ENCODE measurements at regions not wholly inside any gene's neighbourhood (a gene's known extent, or its start where the extent isn't known, plus 50 kb on each side); places are given as distances from the start of the nearest gene placed in this dataset.

DNA sequence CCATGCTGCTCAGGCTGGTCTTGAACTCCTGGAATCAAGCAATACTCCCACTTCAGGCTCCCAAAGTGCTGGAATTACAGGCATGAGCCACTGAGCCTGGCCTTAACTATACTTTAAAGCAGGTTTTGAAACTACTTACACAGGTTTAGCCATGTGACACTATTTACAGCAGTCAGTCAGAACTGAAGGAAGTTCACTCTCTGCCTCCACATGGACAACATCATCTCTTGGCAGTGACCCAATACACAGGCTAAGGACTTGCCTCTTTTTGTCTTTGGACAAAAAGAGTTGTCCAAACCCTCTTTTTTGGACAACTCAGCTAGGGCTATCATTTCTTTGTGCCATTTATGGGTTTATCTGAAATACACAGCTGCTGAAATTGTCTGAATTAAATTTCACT, 89.0 kb upstream of the CLDN10 start:
- Histone ChIP-seq H3K4me1 (replicated peaks in 1 of 2) (no peaks in the 10 kb centered on the region), H3K4me3 (no peak overlapping the region), H3K27ac (no peak overlapping the region)
- ATAC-seq (replicated peaks in 6 of 8): no peak
- in situ Hi-C loops (cut with MboI; ENCODE audit: low pct_unique_long_range_greater_than_20kb in 2 of 9, low sequenced_read_pairs in 9 of 9, unreplicated experiment in 9 of 9): no loop called here

DNA sequence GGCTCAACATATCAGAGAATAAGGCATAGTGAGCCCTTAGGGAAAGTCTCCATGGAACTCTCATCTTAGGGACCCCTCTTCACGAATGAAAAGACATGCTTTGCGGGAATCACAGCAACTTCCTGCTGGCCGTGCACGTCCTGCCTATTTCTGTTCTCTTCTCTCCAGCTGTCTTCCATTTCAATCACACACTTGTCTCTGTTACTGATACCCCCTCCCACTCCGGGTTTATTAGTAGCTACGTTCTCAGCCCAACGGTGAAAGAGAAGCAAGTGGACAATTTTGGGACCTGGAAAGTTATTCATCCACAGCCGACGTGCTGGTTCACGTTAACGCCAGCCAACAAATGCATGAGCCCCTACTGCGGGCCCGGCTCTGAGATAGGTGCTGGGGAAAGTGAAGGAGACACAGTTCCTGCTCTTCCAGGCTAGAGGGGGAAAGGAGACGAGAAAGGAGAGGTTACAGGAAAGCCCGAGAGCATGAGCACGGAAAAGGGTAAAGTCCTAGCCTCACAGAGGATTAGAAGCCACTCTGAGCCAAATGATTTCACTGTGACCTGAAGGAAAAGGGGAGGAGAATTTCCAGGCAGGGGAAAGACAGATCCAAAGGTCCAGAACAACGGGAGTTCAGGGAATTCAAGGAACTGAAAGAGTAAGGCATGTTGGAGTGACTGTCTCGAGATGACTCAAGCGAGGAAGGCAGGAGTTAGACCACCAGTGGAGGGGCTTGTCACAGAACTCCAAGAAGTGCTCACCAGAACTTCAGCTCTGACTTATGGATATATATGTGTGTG, 81.8 kb upstream of the CLDN10 start:
- in situ Hi-C loops (cut with MboI; ENCODE audit: low pct_unique_long_range_greater_than_20kb in 2 of 9, low sequenced_read_pairs in 9 of 9, unreplicated experiment in 9 of 9): no loop called here
- no peak for ATAC-seq (replicated peaks in 6 of 8)

DNA sequence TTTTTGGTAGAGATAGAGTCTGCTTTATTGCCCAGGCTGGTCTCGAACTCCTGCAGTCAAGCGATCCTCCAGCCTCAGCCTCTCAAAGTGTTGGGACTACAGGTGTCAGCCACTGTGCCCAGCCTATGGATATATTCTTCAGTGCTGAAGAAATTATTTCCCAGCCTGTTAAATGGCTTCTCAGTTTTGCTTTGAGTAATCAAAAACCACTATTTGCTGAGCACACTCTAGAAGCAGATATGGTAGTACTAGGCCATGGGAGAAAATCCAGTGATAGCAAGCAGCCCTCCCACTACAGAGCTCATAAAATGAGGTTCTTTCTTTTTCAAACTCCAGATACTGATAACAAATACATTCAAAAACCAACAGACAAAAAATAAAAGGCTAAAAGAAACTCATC, 80.6 kb upstream of the CLDN10 start:
- H3K4me1 ChIP-seq (replicated peaks in 1 of 2): no peaks in the 10 kb centered on the region
- in situ Hi-C loops (cut with MboI; ENCODE audit: low pct_unique_long_range_greater_than_20kb in 2 of 9, low sequenced_read_pairs in 9 of 9, unreplicated experiment in 9 of 9): no loop called here
- no peak overlapping the region for H3K4me3 ChIP-seq
- ATAC-seq (replicated peaks in 6 of 8): no peak
- H3K27ac ChIP-seq: no peak overlapping the region
- 17 to 100% (median 96%) methylated on average over 1 to 2 of the region's 2 CpGs; no CpG with 5 or more reads in 4 of the 10 experiments for WGBS, 10 experiments

More for the DNA sequence above, 81.8 kb upstream of the CLDN10 start:
- no peak overlapping the region for H3K4me3 ChIP-seq
- no peaks in the 10 kb centered on the region for H3K4me1 ChIP-seq (replicated peaks in 1 of 2)
- 10 to 89% (median 83%) methylated on average over 3 to 11 of the region's 19 CpGs; no CpG with 5 or more reads in 3 of the 10 experiments for WGBS, 10 experiments
- no peak overlapping the region for H3K27ac ChIP-seq

DNA sequence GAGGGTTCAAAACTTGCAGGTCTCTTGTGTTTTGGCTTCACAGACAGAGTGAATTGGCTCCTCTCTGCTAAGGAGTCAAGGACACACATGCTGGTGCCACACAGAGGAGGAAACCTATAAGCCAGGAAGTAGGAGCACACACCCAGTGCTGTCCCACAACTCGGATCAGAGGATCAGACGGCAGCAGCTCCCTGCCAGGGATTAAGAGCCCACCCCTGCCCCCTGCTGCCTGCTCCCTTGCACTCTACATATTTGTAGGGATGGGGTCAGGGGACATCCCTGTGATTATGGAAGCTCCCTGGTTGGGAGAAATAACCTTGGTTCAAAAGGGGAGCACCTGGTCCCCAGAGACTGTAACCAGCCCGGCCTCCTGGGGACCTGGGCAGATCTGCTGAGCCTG, 77.5 kb upstream of the CLDN10 start:
- no peak overlapping the region for H3K27ac ChIP-seq
- H3K4me1 ChIP-seq (replicated peaks in 1 of 2): no peaks in the 10 kb centered on the region
- ATAC-seq (replicated peaks in 6 of 8): no peak
- in situ Hi-C loops (cut with MboI; ENCODE audit: low pct_unique_long_range_greater_than_20kb in 2 of 9, low sequenced_read_pairs in 9 of 9, unreplicated experiment in 9 of 9): no loop called here
- WGBS, 10 experiments: 33 to 71% (median 67%) methylated on average over 1 to 3 of the region's 3 CpGs; no CpG with 5 or more reads in 7 of the 10 experiments
- H3K4me3 ChIP-seq: no peak overlapping the region

DNA sequence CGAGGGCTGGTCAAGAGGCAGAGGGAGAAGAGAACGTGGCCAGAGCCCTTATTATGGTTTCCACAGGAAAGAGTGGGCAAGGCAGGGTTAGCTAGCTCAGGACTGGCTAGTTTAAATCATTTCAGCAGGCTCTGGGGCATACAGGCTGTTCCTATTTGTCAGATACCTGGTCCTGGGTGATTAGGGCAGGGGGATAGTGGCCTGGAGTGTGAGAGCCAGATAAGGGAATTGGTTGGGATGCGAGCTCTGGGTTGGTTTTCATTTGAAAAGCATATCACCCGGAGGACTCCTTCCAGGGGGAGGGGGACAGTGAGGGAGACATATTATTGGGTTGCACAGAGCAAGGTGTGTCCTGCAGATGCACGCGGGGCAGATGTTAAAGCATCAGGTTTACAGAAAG, 75.3 kb upstream of the CLDN10 start:
- Histone ChIP-seq H3K4me3 (no peak overlapping the region), H3K4me1 (replicated peaks in 1 of 2) (no peaks in the 10 kb centered on the region), H3K27ac (no peak overlapping the region)
- in situ Hi-C loops (cut with MboI; ENCODE audit: low pct_unique_long_range_greater_than_20kb in 2 of 9, low sequenced_read_pairs in 9 of 9, unreplicated experiment in 9 of 9): no loop called here
- WGBS, 10 experiments: 55 to 100% (median 93%) methylated on average over 1 to 4 of the region's 6 CpGs; no CpG with 5 or more reads in 3 of the 10 experiments
- ATAC-seq (replicated peaks in 6 of 8): no peak

DNA sequence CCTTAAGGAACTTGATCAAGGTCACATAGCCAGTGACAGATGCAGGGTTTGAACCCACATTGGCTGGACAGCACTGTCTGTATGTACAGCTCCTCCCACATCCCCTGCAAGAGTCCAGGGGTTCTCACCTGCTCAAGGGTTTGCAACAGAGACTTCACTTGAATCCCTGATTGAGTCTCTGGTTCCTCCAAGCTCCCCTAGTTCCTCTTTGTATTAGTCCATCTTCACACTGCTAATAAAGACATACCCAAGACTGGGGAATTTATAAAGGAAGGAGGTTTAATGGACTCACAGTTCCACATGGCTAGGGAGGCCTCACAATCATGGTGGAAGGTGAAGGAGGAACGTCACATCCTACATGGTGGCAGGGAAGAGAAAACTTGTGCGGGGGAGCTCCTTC, 72.8 kb upstream of the CLDN10 start:
- no peak overlapping the region for H3K4me3 ChIP-seq
- WGBS, 10 experiments: 67 to 100% (median 100%) methylated on average over 1 of the region's 2 CpGs; no CpG with 5 or more reads in 6 of the 10 experiments
- no peaks in the 10 kb centered on the region for H3K4me1 ChIP-seq (replicated peaks in 1 of 2)
- H3K27ac ChIP-seq: no peak overlapping the region
- in situ Hi-C loops (cut with MboI; ENCODE audit: low pct_unique_long_range_greater_than_20kb in 2 of 9, low sequenced_read_pairs in 9 of 9, unreplicated experiment in 9 of 9): no loop called here
- no peak for ATAC-seq (replicated peaks in 6 of 8)

DNA sequence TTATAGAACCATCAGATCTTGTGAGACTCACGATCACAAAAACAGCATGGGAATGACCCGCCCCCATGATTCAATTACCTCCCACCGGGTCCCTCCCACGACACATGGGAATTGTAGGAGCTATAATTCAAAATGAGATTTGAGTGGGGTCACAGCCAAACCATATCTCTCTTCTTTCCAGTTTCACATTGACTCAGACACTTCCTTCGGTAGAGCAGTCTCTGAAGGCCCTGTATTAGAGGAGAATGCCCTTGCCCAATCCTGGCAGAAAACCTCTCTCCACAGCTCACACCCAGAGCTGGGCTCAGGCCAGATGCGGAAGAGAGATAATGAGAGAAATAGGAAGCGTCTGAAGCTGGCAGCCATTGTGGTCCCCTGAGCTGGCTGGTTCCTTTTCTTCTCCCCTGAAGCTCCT, 72.4 kb upstream of the CLDN10 start:
- 40 to 93% (median 60%) methylated on average over 1 to 4 of the region's 7 CpGs; no CpG with 5 or more reads in 5 of the 10 experiments for WGBS, 10 experiments
- in situ Hi-C loops (cut with MboI; ENCODE audit: low pct_unique_long_range_greater_than_20kb in 2 of 9, low sequenced_read_pairs in 9 of 9, unreplicated experiment in 9 of 9): no loop called here
- no peaks in the 10 kb centered on the region for H3K4me1 ChIP-seq (replicated peaks in 1 of 2)
- H3K27ac ChIP-seq: no peak overlapping the region
- ATAC-seq (replicated peaks in 6 of 8): no peak
- no peak overlapping the region for H3K4me3 ChIP-seq

DNA sequence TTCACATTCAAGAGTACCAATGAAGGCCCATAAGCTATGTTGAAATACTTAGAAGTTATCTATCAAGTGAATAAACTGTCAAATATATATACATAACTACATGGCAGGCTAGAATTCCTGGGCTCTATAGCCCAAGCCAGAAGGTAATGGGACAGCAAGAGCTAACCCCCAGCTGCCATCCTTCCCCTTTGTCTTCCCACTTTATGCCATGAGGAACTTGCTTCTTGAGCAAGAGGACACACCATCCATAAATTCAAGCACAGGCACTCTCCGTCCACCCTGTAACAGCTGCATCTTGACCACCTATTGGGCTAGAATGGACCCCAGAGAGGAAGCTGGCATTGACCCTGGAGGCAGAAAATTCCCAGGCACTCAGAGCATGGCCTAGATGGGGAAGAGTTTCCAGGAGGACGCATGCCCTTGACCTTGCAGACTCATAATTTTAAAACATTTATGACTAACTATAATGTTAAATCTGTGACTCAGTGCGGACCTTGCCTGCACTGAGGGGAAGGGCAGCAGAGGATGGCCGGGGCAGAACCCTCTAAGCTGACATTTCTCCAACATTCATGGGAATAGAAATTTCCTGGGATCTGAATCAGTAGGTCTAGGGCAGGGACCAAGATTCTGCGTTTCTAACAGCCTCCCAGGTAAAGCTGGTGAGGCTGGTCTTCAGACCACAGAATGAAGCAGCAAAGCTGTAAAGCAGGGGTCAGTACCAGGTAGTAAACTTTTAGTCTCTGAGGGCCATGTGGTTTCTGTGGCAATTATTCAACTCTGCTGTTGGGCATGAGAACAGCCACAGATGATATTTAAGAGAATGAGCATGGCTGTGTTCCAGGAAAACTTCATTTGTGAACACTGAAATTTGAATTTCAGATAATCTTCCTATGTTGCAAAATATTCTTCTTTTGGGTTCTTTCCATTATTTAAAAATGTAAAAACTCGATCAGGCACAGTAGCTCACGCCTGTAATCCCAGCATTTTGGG, 71.4 kb upstream of the CLDN10 start:
- peak in 3 of 8 experiments; percentile 43 to 62 (median 48) for ATAC-seq (replicated peaks in 6 of 8)
- in situ Hi-C loops (cut with MboI; ENCODE audit: low pct_unique_long_range_greater_than_20kb in 2 of 9, low sequenced_read_pairs in 9 of 9, unreplicated experiment in 9 of 9): no loop called here
- 0 to 100% (median 37%) methylated on average over 1 to 6 of the region's 7 CpGs; no CpG with 5 or more reads in 1 of the 10 experiments for WGBS, 10 experiments
- no peak overlapping the region for H3K27ac ChIP-seq
- no peaks in the 10 kb centered on the region for H3K4me1 ChIP-seq (replicated peaks in 1 of 2)
- H3K4me3 ChIP-seq: no peak overlapping the region

DNA sequence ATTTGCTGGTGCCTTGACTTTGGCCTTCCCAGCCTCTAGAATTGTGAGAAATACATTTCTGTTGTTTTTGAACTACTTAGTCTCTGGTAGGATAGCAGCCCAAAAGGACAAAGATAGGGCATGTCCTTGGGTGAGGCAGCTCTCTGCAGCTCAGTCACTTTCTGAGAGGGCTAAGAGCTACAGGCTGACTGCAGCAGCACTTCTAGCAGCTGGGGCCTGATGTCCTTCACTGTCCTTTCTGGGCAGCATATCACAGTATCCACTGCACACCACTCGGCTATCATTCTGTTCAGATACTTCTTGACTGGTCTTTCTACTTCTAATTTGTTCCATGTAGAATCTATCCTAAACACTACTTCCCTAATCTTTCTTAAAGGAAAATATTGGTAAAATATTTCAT, 68.5 kb upstream of the CLDN10 start:
- in situ Hi-C loops (cut with MboI; ENCODE audit: low pct_unique_long_range_greater_than_20kb in 2 of 9, low sequenced_read_pairs in 9 of 9, unreplicated experiment in 9 of 9): no loop called here
- no peak overlapping the region for H3K4me3 ChIP-seq
- 80 to 100% (median 100%) methylated on average over 1 of the region's 1 CpG; no CpG with 5 or more reads in 4 of the 10 experiments for WGBS, 10 experiments
- no peak for ATAC-seq (replicated peaks in 6 of 8)
- no peak overlapping the region for H3K27ac ChIP-seq
- no peaks in the 10 kb centered on the region for H3K4me1 ChIP-seq (replicated peaks in 1 of 2)

DNA sequence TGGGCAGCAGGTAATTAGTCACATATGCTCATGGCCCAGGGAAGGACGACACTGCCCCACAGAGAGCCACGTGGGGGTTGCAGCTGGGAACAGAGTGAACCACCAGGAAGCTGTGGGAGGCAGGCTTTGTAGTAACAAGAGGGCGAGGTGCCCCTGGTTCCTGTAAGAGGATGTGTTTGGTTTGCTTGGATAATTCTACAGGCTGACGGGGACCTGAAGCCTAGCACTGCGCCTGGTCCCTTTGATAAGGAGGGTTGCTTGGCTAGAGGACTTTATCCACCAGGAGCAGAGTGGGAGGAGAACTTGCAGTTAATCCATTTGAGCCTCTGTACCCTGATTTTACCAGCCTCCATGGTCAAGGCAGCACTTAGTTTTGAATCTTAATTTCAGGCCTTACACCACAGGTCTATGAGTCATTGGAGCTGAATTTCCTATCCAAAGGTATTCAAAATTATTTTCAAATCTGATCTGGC, 67.4 kb upstream of the CLDN10 start:
- 45 to 100% (median 84%) methylated on average over 1 to 5 of the region's 5 CpGs; no CpG with 5 or more reads in 5 of the 10 experiments for WGBS, 10 experiments
- Histone ChIP-seq H3K4me3 (no peak overlapping the region), H3K4me1 (replicated peaks in 1 of 2) (no peaks in the 10 kb centered on the region), H3K27ac (no peak overlapping the region)
- in situ Hi-C loops (cut with MboI; ENCODE audit: low pct_unique_long_range_greater_than_20kb in 2 of 9, low sequenced_read_pairs in 9 of 9, unreplicated experiment in 9 of 9): no loop called here
- ATAC-seq (replicated peaks in 6 of 8): peak in 2 of 8 experiments; percentile 39 to 58

DNA sequence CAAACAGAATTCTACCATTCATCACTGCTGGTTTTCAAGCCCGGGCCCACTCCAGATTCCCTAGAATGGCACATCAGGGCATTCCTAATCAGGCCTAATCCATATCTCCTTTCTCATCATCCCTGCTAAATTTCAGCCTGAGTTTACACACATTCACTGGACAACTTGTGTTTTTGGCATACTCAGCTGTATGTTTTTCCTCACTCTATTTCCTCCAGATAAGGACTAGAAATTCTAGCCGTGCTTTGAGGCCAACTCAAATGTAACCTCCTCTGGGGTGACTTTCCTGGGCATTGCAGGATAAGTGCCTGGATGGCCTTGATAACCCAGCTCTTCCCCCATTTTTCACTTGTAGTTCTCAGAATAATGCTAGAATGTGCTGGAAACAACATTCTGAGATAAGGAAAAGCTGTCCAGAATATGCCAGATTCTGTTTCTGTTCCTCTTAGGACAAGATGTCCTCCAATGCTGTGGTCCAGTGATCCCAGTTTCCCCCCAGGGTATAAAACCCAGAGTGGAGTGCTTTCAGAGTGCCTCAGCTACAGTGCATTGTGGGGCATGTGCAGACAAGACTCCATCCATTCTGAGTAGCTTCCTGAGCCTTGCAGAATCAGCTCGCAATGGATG, 66.9 kb upstream of the CLDN10 start:
- no peak overlapping the region for H3K4me3 ChIP-seq
- H3K27ac ChIP-seq: no peak overlapping the region
- 0 to 86% (median 60%) methylated on average over 1 to 2 of the region's 3 CpGs; no CpG with 5 or more reads in 1 of the 10 experiments for WGBS, 10 experiments
- in situ Hi-C loops (cut with MboI; ENCODE audit: low pct_unique_long_range_greater_than_20kb in 2 of 9, low sequenced_read_pairs in 9 of 9, unreplicated experiment in 9 of 9): no loop called here
- no peaks in the 10 kb centered on the region for H3K4me1 ChIP-seq (replicated peaks in 1 of 2)
- ATAC-seq (replicated peaks in 6 of 8): no peak

DNA sequence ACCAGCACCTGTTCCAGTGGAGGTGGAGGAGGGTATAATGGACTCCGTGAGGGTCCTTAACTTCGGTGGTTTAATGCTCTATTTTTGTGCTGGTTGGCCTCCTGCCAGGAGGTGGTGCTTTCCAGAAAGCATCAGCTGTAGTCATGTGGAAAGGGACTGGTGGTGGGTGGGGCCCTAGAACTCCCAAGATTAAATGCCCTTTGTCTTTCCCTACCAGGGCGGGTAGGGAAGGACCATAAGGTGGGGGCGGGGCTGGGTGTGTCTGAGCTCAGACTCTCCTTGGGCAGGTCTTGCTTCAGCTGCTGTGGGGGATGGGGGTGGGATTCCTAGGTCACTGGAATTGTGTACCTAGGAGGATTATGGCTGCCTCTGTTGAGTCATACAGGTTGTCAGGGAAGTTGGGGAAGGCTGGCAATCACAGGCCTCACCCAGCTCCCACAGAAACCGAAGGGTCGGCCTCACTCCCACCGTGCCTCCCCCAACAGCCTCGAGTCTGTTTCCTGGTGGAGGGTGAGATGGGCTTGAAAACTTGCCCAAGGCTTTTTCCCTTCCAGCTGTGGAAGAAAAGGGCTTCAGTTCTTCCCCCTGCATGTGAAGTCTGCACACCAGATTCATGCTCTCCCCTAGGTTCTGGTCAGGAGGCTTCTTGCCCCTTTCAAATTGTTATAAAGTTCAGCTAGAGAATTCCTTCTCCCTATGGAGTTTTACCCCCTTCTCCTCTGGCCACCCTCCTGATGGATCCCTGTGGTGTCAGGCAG, 60.3 kb upstream of the CLDN10 start:
- in situ Hi-C loops (cut with MboI; ENCODE audit: low pct_unique_long_range_greater_than_20kb in 2 of 9, low sequenced_read_pairs in 9 of 9, unreplicated experiment in 9 of 9): no loop called here
- Histone ChIP-seq H3K27ac (no peak overlapping the region), H3K4me1 (replicated peaks in 1 of 2) (no peaks in the 10 kb centered on the region), H3K4me3 (no peak overlapping the region)
- ATAC-seq (replicated peaks in 6 of 8): peak in 3 of 8 experiments; percentile 14 to 63 (median 39)
- WGBS, 10 experiments: 60% methylated on average over 1 of the region's 8 CpGs; no CpG with 5 or more reads in 9 of the 10 experiments
